ENCODE measurements at regions not wholly inside any gene's neighbourhood (a gene's known extent, or its start where the extent isn't known, plus 50 kb on each side); places are given as distances from the start of the nearest gene placed in this dataset.

DNA sequence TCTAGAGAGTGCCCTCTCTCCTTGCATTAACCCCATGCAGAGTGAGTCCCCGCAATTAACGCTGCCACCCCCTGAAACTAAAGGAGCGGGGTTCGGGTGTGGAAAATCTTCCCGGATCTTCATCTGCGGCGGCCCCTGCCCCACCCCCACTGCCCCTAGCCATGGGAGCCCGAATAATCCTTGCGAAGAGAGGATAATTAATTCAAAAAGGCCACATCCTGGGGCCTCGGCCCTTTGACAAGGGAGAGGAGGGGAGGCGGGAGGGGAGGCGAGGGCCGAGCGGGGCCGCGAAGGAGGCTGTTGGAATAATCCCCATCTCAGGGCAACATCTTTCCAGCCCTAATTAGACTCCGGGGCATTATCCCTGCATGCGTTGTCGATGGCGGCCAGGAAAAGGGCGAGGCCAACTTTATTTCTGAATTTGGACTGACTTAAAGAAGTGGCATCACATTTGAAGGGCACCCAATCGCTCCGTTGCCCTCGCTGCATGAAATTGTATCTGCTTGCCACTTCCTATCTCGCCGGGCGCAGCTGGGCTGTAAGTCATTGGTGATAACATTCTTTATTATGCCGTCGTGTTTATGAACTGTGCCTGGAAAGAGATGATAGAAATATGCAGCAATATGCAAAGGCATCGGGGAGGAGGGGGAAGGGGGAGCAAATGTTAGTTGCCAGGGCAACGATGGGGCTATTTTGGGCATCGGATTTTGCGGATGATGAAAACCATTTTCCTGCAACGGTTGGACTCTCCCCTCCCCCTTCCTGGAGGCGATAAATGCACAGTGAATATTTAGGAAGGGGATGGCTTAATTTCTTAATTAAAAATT lies 387.1 kb upstream of the TNRC6C start:
- DNase-seq (ENCODE audit: low read depth in 2 of 2), result peak; percentile 5 to 13

- DNase-seq (ENCODE audit: low read depth in 2 of 2), result no peak
Measured at GRCh38 chr17:77572065-77572601, 386.4 kb upstream of the TNRC6C start.

GRCh38 chr17:77572851-77573250 lies 385.7 kb upstream of the TNRC6C start:
- no peak for DNase-seq (ENCODE audit: low read depth in 2 of 2)

DNA sequence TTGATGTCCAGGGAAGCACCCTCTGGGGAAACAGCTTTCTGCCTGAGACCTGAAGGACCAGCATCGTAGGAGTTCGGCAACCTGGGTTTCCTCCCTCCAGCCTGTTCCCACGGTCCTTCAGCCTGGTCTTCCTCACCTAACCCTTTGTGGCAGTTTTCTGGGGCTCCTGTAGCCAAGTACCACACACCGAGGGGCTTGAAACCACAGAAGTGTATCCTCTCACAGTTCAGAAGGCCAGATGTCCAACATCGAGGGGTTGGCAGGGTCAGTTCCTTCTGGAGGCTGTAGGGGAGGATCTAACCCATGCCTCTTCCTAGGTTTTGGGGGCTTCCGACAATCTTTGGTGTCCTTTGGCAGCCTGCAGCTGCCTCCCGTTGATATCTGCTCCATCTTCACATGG lies 381.0 kb upstream of the TNRC6C start:
- DNase-seq (ENCODE audit: low read depth in 2 of 2), result no peak

- no peak for DNase-seq (ENCODE audit: low read depth in 2 of 2)
Measured at GRCh38 chr17:77579131-77579530, 379.4 kb upstream of the TNRC6C start.

GRCh38 chr17:77579682-77580081 lies 378.8 kb upstream of the TNRC6C start:
- DNase-seq (ENCODE audit: low read depth in 2 of 2), result no peak

DNA sequence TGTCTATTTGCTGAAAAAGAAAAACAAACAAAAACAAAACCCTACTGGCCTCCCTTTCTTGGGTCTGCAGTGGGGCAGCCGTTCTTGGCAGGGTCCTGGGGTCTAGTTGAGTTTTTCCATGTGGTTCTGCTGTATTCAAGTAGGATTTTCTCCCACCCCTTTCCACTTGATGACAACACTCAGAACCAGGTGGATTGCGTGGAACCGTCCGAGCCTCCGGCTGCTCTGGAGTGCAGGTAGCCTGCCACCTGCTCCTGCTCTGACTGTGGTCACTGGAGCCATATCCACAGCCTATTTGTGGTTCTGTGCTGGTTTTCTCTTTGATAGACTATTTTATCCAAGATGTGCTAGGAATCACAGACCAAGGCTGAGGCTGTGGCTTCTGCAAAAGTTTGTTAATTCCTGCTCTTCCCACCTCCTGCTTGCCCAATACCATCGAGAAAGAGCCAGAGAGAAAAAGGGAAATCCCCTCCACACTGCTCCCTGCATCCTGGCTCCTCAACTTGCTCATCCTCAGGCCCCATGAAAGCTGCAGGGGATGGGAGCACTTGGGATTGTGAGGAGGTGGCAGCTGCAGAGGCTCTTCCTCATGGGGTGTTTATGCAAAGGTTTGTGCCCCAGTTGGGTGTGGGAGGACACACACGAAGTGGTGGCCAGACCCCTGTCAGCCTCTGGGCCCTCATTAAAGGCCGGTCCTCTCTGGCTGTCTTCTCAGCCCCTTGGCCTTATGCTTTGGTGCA lies 377.8 kb upstream of the TNRC6C start:
- no peak for DNase-seq (ENCODE audit: low read depth in 2 of 2)

- DNase-seq (ENCODE audit: low read depth in 2 of 2), result no peak
Measured at GRCh38 chr17:77581480-77581879, 377.0 kb upstream of the TNRC6C start.

- no peak for DNase-seq (ENCODE audit: low read depth in 2 of 2)
Measured at GRCh38 chr17:77585142-77585860, 373.2 kb upstream of the TNRC6C start.

DNA sequence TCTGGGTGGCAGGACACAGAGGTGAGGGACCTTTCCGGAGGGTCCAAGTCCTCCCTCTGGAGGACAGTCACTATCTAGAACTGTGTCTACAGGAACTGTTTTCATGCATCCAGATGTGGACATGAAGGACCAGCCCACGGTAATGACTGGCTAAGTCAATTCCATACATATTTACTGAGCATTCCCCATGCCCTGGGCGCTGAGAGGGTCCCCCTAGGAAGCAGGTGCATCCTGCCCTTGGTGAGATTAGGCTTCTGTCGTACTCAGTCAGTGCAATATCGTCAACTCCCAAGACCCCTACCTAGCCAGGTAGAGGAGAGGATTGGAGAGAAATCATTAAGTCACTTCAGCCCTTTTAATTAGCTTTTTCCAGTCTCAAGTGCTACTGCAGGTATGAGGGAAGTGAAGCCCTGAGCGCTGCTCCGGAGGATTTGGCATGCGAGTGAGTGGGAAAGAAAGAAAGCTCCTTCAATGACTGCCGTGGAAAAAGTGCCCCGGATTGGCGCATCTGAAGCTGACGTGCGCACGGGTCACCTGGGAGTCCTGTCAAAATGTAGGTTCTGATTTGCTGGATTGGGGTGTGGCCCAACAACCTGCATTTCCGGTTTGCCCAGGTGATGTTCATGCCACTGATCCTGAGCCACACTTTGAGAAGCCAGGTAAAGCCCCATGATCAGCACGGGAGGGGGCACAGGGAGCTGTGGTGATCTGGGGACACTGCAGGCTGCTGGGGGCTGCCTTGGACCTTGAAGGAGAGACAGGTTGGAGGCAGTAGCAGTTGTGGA lies 367.4 kb upstream of the TNRC6C start:
- no peak for DNase-seq (ENCODE audit: low read depth in 2 of 2)

- no peak for DNase-seq (ENCODE audit: low read depth in 2 of 2)
Measured at GRCh38 chr17:77592106-77592865, 366.2 kb upstream of the TNRC6C start.

DNA sequence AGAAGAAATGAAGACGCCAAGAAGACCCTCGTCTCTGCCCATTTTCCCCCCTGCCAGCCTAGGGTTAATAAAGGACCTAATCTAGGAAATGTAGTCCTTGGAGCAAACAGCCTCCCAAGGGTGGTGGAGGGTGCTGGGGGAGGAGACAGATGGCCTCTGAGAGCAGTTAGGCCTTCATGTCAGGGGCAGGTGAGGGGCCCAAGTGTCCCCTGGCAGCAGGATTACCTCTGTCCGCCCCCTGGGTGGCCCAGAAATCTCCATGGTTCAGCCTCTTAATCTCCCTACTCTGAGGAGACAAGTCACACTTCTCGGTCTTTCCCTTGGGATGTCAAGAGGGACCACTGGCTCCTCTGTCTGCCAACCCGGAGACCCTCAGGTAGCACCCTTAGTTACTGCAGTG lies 365.4 kb upstream of the TNRC6C start:
- no peak for DNase-seq (ENCODE audit: low read depth in 2 of 2)

DNA sequence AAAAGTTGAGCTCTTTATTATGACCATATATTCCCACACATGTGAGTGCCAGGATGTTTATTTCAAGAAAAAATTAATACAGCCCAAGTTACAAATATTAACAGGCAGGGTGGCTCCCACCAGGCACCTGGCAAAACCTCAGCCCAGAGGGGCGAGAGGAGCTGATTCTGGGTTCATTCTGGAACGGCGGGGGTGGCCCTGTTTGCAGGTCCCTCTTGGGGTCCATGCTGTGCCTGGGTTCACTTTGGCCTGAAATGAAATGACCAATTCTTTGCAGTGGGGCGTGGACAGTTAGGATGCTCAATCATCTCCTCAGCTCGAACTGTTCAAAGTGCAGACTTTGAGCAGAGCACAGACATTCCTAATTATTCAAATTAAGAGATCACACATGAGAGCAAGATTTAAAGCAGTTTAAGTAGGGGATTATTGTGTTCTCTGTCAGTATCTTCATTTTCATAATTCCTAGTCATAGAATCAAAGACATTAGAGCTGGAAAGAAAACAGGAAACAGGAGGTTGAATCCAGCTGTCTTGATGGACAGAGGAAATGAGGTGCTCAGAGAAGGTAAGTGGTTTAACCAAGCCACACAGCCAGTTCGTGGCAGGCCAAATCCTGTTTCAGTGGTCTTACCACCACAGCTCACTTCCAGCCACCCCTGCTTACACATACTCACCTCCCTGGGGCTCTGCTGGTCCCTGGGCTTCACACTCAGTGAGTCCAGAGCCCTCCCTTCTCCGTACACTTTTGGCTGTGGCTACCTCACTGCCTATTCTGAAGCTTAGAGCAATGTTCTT lies 363.9 kb upstream of the TNRC6C start:
- DNase-seq (ENCODE audit: low read depth in 2 of 2), result no peak

DNA sequence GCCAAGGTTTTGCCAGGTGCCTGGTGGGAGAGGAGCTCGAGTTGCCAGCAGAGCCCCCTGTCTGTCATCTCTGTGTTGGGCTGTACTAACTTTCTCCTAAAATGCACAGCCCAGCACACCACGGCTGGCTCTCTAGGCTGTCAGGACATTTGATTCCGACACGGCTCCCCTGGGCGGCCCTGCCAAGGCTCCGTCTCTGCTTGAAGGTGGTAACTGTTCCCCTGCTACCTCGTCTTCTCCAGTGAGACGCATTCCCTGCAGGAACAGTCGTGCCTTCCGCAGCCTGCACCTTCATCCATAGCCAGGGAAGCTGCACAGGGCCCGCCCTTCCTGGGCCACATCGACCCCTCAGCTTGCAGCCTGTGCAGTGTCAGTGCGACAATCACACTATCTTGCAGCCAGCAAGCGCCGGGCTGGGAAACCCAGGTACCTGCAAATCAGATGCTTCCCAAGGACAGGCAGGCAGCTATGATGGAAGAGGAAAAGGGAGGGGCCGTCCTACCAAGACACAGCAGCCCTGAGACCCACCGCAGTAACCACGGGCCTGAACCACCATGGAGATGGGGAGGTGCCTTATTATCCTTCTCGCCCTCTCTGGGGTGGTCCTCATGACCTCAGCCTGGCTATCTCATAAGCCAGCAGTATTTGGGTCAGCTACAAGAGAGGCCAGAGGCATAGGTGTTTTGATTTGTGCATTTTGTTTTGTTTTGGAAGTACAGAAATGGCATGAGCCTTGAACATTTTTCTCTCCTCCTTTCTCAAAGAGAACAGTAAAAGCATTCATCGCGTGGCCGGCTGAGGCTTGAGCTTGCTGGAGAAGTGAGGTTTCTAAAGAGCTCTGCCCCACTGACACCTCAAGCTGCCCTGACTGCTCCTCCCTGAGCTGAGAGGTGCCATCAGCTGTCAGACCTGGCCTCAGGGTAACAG lies 361.7 kb upstream of the TNRC6C start:
- DNase-seq (ENCODE audit: low read depth in 2 of 2), result no peak

- DNase-seq (ENCODE audit: low read depth in 2 of 2), result no peak
Measured at GRCh38 chr17:77597418-77598240, 360.9 kb upstream of the TNRC6C start.

GRCh38 chr17:77598241-77598620 lies 360.3 kb upstream of the TNRC6C start:
- DNase-seq (ENCODE audit: low read depth in 2 of 2), result no peak

DNA sequence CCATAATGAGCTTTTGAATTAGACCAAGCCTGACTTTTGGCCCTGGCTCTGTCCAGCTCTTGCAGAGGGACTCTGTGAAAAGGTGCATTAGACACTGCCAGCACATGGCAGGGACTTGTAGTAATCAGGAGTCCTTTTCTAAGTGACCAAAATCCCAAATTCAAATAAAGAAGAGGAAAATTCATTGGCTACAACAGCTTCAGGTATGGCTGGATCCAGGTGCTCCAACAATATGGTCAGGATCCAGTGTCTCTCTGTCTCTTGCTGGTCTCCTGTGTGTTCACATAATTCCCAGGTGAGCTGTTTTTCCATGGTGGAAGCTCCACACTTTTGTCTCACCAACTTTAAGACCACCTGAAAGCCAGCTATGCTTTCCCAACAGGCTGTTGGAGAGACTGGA lies 358.8 kb upstream of the TNRC6C start:
- DNase-seq (ENCODE audit: low read depth in 2 of 2), result no peak

DNA sequence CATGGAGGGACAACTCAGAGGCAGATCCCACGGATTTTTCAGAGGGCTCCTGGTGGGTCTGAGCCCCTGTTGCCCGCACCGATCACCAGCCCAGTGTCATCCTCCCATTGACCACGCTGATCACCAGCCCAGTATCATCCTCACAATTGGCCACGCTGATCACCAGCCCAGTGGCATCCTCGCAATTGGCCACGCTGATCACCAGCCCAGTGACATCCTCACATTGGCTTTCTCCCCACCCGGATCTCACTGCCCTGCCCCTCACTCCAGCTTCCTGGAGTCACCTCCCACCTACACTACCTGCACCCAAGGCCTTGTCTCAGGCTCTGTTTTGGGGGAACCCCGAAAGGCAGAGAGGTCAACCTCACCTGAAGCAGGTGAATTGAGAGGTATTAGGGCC lies 358.2 kb upstream of the TNRC6C start:
- no peak for DNase-seq (ENCODE audit: low read depth in 2 of 2)

All from fibroblast of skin of left quadriceps (primary cell).